DMS 273 (cell line): ENCODE measurements at regions not wholly inside any gene's neighbourhood (a gene's known extent, or its start where the extent isn't known, plus 50 kb on each side); places are given as distances from the start of the nearest gene placed in this dataset.
"Not testable (repeated sequence)": the region's sequence is repeated elsewhere in the genome, so short reads cannot be mapped to it uniquely, and the experiment has no call there.

Experiments used
- DNase-seq: peaks from one replicate; lab custom pipeline; 2025; ENCODE audit not compliant: unreplicated experiment; lab: John Stamatoyannopoulos, UW

DNA sequence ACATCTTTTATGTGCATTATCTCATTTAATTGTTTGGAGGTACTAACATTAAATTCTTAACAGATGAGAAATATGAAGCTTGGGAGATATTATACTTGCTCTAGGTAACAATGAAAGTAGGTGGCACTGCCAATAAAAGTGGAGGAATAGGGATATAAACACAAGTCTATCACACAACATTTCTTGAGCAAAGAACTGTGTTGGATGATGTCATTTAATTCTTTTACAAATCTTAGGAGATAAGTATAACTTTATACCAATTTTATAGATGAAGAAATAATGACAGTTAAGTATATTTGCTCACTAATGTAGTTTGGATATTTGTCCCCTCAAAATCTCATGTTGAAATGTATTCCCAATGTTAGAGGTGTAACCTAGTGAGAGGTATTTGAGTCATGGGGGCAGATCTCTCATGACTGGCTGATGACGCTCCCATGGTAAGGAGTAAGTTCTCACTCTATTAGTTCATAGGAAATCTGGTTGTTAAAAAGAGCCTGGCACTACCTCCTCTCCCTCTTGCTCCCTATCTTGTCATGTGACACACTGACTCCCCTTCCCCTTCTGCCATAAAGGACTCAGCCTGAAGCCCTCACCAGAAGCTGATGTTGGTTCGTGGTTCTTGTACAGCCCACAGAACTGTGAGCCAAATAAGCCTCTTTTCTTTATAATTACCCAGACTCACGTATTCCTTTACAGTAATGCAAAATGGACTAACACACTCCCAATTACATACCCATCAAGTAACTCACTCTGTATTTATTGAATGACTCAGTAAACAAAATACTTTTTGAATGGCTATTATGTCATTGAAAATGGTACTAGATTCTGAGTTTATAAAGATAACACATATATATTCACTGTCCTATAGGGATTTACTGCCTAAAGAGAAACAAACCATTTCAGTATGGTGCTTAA lies 146.8 kb upstream of the KITLG start:
- DNase-seq: no peak

- no peak for DNase-seq
Observed at GRCh38 chr12:88725592-88726143, 145.4 kb upstream of the KITLG start.

- no peak for DNase-seq
Observed at GRCh38 chr12:88723219-88723618, 142.9 kb upstream of the KITLG start.

DNA sequence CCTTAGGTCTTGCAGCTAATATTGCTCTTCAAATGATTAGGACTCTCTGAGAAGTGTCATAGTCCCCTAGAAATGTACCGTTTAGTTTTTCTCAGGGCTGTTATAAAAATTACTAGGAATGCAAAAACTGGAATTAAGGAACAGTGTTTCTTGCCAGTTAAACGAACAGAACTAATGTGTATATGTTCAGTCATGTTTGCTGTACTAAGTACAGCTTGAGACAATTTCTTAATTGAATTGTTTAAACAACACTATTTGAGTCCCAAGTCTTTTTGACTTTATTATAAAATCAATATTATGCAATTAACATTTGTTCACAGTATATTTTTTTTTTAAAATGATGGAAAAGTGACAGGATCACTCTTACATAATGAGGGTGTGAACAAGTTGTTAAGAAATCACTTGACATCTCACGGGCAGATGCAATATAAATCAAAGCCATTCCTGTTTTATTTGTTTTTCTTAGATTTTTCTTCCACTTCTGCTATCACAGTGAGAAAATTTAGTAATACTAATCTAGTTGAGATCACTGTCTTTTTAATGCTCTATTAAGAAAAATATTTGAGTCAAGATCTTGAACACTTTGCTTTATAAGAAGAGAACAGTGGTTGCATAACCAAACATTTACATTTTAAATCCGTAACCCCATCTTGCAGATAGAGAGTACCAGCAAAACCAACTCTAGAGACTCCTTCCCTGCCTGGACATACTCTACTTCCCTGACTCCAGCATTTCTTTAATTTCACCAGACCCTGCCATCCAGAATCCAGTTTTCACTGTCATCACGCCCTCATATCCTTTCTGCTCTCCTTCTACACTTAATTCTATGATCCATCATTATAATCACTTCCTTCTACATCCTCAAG lies 140.7 kb upstream of the KITLG start:
- DNase-seq: no peak

DNA sequence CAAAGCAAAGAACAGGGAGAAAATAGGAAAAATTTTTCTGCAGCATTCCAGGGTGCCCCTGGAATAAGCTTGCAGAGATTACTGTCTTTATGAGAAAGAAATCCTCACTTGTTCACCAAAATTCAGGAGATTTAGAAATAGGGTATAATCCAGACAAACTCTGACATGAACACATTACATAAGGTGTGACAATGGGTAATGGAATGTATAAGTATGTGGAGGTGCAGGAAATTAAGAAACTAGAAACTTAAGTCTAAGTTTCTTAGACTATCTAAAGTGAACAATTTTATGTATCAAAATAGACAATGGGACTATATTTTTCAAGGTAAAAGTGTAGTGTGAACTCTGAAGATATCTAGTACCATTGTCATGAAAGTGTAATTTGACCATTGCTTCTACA lies 140.0 kb upstream of the KITLG start:
- no peak for DNase-seq

- no peak for DNase-seq
Observed at GRCh38 chr12:88717188-88717587, 136.9 kb upstream of the KITLG start.

GRCh38 chr12:88716240-88716639 lies 136.0 kb upstream of the KITLG start:
- no peak for DNase-seq

DNA sequence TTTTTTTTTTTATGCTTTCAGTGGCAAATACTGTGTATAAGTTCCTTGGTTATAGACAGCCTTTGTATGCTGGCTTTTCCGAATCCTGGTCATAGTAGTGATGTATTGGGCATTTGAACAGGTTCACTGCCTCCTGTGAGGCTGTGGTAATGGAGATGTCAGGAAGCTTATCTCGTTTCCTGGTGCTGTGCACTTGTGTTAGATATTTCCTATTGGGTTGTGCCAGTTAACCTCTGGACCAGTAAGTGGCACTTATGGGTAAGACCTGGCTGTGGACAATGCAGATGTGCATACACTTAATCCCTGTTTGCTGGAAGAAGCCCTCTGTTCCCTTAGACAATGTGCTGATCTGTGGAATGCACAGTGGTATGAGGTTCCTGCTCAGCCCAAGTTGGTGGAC lies 135.4 kb upstream of the KITLG start:
- DNase-seq: no peak

DNA sequence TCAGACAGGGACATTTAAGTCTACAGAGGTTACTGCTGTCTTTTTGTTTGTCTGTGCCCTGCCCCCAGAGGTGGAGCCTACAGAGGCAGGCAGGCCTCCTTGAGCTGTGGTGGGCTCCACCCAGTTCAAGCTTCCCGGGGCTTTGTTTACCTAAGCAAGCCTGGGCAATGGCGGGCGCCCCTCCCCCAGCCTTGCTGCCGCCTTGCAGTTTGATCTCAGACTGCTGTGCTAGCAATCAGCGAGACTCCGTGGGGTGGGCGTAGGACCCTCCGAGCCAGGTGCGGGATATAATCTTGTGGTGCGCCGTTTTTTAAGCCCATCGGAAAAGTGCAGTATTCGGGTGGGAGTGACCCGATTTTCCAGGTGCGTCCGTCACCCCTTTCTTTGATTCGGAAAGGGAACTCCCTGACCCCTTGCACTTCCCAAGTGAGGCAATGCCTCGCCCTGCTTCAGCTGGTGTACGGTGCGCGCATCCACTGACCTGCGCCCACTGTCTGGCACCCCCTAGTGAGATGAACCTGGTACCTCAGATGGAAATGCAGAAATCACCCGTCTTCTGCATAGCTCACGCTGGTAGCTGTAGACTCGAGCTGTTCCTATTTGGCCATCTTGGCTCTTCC lies 134.1 kb upstream of the KITLG start:
- not testable (repeated sequence) for DNase-seq

GRCh38 chr12:88707800-88708199 lies 127.5 kb upstream of the KITLG start:
- DNase-seq: no peak

DNA sequence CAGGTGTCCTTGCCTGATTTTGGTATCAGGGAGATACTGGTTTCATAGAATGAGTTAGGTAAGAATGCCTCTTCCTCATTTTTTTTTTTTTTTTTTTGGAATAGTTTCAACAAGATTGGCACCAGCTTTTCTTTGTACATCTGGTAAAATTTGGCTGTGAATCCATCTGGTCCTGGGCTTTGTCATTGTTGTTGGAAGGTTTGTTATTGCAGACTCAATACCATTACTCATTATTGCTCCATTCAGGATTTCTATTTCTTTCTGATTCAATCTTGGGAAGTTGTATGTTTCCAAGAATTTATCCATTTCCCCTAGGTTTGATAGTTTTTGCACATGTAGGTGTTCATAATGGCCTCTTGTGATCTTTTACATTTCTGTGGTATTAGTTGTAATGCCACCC lies 126.0 kb upstream of the KITLG start:
- no peak for DNase-seq

DNA sequence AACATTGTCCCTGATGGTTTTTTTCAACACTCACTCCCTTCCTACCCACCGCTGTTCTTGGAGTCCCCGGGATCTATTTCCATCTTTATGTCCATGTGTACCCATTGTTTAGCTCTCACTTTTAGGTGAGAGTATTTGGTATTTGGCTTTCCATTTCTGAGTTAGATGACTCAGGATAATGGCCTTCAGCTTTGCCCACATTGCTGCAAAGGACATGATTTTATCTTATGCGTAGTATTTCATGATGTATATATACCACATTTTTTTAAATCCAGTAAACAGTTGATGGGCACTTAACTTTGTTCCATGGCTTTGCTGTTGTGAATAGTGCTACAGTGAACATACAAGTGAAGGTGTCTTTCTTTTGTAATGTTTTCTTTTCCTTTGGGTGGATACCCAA lies 123.5 kb upstream of the KITLG start:
- DNase-seq: no peak

DNA sequence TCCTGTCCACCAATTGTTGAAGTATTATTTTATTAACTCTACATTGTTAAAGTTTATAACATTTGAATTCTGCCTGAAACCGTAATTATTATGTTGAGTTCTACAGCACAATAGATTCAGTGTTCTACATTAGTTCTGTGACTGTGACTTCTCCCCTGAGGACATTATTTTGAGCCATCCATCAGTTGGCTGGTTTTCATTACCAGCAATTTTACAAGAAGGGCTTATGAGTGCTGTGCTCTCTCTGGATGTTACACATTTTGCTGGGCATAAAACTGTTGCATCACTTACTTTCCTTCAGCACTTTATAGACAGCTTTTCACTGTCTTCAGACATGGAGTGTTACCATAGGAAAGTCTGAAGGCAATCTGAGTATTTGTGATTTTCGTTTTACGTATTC lies 118.2 kb upstream of the KITLG start:
- no peak for DNase-seq

GRCh38 chr12:88693837-88694445 lies 113.7 kb upstream of the KITLG start:
- DNase-seq: no peak

- DNase-seq: no peak
Observed at GRCh38 chr12:88691811-88692210, 111.5 kb upstream of the KITLG start.

DNA sequence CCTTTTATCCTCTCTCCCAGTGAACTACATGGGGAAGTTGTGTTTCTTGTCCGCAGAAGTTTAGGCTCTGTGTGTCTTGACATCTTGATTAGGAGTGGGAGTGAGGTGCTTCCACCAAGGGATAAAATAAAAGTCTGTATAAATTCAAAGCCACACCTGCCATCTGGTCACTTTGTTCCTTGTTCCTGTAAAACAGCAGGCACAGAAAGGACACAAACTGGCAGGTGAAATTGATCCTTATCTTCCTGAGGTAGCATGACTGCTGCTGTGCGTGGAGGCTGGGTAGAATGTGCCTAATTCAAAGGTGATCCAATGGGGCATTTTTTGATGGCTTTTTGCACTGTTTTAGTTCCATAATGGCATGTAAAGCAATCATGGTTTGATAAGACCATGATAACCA lies 104.3 kb upstream of the KITLG start:
- DNase-seq: no peak

- DNase-seq: no peak
Observed at GRCh38 chr12:88684170-88684569, 103.9 kb upstream of the KITLG start.

DNA sequence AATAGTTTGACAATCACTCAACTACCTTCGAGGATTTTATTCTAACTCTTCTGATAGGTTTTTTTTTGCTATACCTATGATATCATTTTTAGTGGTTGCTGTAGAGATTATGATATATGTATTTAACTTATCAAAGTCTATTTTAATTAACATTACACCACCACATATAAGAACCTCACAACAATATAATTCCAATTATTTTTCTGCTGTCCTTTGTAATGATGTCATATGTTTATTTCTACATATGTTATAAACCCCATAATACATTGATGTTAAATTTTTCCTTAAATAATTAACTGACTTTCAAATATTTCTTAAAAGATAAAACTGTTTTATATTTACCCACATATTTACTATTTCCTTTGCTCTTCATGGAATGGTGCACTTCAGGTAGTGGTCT lies 103.4 kb upstream of the KITLG start:
- no peak for DNase-seq

DNA sequence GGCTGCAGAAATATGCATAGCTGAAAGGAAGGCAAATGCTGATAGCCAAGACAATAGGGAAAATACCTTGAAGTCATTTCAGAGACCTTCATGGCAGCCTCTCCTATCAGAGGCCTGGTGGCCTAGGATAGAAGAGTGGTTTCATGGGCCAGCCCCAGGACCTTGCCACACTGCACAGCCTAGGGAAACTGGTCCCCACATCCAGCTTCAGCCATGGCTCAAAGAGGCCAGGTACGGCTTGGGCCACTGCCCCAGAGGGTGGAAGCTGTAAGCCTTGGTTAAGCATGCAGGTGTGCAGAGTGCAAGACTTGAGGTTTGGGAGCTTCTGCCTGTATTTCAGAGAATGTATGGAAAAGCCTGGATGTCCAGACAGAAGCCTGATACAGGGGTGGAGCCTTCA lies 101.0 kb upstream of the KITLG start:
- no peak for DNase-seq

GRCh38 chr12:88677464-88677863 lies 97.2 kb upstream of the KITLG start:
- DNase-seq: no peak

GRCh38 chr12:88667615-88668014 lies 87.3 kb upstream of the KITLG start:
- DNase-seq: peak; percentile 1
